Thyroid gland (tissue), 4 donors: ENCODE measurements at regions not wholly inside any gene's neighbourhood (a gene's known extent, or its start where the extent isn't known, plus 50 kb on each side); places are given as distances from the start of the nearest gene placed in this dataset.

Source experiments
- CTCF ChIP-seq, 6 experiments: fragments of 200-600 bp in 3 of 6; fragments of 450-650 bp in 3 of 6; sonication (generic) in 3 of 6; IDR thresholded peaks; one replicate each; pipeline ENCODE4 v1.5.1; 2016 to 2019; ENCODE audit warnings: antibody characterized with exemption in 6 of 6, mild to moderate bottlenecking in 2 of 6, inconsistent platforms in 1 of 6, moderate library complexity in 1 of 6
- POLR2A ChIP-seq, 2 donors: fragments of 450-650 bp; IDR thresholded peaks; one replicate each; pipeline ENCODE4 v1.6.1; 2017; ENCODE audit warnings: antibody characterized with exemption in 2 of 2, mild to moderate bottlenecking in 2 of 2, moderate library complexity in 1 of 2

GRCh38 chr9:8237096-8237495, 437.5 kb upstream of the DMAC1 start:
- TF ChIP-seq CTCF (IDR thresholded peaks at IDR 0.05) (no peak), POLR2A (IDR thresholded peaks at IDR 0.05) (no peak)
